Kidney (tissue), 13 donors: ENCODE measurements at regions not wholly inside any gene's neighbourhood (a gene's known extent, or its start where the extent isn't known, plus 50 kb on each side); places are given as distances from the start of the nearest gene placed in this dataset.

Experiments
- DNase-seq, 5 donors: peaks; one replicate each; pipeline ENCODE4 v3.0.0-alpha.2; 2013 to 2020
- FAIRE-seq: peaks from 2 replicates; lab custom pipeline; 2012; peaks lifted over from hg19 to GRCh38; lab: Jason Lieb, UNC
- H3K27ac ChIP-seq, 2 donors: one replicate each; pipeline ENCODE4 v1.7.0; 2013; ENCODE audit warnings: low read depth in 2 of 2, low read length in 2 of 2, inconsistent platforms in 1 of 2
- H3K27me3 ChIP-seq: one replicate; pipeline ENCODE4 v1.7.1; 2013; ENCODE audit warnings: low read length, inconsistent platforms; ENCODE audit not compliant: control insufficient read depth, insufficient read depth
- H3K36me3 ChIP-seq, 3 donors: one replicate each; pipeline versions ENCODE4 v1.7.0 to v1.7.1; 2013; ENCODE audit warnings: low read length in 3 of 3, control low read depth in 1 of 3, inconsistent platforms in 1 of 3; ENCODE audit not compliant: insufficient read depth in 3 of 3, control insufficient read depth in 2 of 3
- H3K4me1 ChIP-seq, 3 donors: one replicate each; pipeline versions ENCODE4 v1.7.0 to v1.7.1; 2013; ENCODE audit warnings: low read length in 3 of 3, inconsistent platforms in 1 of 3, low read depth in 1 of 3; ENCODE audit not compliant: control insufficient read depth in 2 of 3, insufficient read depth in 2 of 3
- H3K4me3 ChIP-seq, 3 donors: one replicate each; pipeline versions ENCODE4 v1.7.0 to v1.8.1; 2013; ENCODE audit warnings: low read length in 3 of 3, control low read depth in 1 of 3, inconsistent platforms in 1 of 3
- H3K9ac ChIP-seq, 3 donors: one replicate each; pipeline versions ENCODE4 v1.7.0 to v1.7.1; 2013; ENCODE audit warnings: low read length in 3 of 3, control low read depth in 1 of 3, inconsistent platforms in 1 of 3
- H3K9me3 ChIP-seq, 3 donors: one replicate each; pipeline versions ENCODE4 v1.7.0 to v1.7.1; 2013; ENCODE audit warnings: low read length in 3 of 3, control low read depth in 1 of 3, inconsistent platforms in 1 of 3; ENCODE audit not compliant: control insufficient read depth in 2 of 3, insufficient read depth in 1 of 3
- intact Hi-C: fragments of 100-400 bp; cut with DNase I; formaldehyde crosslinking; loops from one replicate; pipeline ENCODE4 v1.11.1; 2022
- TF ChIP-seq, protein P1 (sequence below): IDR thresholded peaks from 3 replicates; pipeline ENCODE4 v1.5.1; 2012; ENCODE audit warnings: mild to moderate bottlenecking, moderate library complexity, borderline replicate concordance; ENCODE audit not compliant: insufficient read depth; ENCODE audit errors: extremely low read depth
- donor health status: control.
- donor health status: control.
- donor health status: control.
- donor health status: control.
- donor health status: control.
- donor health status: DM: yes; HTN: yes; CAD: no.
- donor health status: Normal renal cell carcinoma (clear cell type).

DNA sequence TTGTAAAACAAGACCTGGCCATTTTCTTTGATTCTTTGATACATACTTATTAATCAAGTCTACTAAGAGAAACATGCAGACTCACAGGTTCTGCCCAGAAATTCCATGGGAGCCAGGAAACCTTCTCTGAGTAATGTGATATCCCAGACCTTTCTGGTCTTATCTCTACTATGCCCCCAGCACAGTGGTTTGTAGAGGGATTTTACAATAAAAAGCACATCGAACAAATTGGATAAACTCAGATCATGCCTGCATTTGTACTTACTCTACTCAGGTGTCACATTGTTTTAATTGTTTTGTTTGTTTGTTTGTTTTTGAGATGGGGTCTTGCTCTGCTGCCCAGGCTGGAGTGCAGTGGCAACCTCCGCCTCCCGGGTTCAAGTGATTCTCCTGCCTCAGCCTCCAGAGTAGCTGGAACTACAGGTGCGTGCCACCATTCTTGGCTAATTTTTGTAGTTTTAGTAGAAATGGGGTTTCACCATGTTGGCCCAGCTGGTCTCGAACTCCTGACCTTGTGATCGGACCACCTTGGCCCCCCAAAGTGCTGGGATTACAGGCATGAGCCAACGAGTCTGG lies 179.5 kb downstream of the ZNF608 start:
- Histone ChIP-seq H3K4me1 (no peaks in the 10 kb centered on the region), H3K27ac (no peak overlapping the region), H3K9me3 (no peaks in the 10 kb centered on the region), H3K9ac (no peak overlapping the region), H3K4me3 (no peak overlapping the region), H3K27me3 (no peaks in the 10 kb centered on the region), H3K36me3 (no peaks in the 10 kb centered on the region)
- DNase-seq (no peak), FAIRE-seq (no peak)
- TF ChIP-seq, protein P1, sequence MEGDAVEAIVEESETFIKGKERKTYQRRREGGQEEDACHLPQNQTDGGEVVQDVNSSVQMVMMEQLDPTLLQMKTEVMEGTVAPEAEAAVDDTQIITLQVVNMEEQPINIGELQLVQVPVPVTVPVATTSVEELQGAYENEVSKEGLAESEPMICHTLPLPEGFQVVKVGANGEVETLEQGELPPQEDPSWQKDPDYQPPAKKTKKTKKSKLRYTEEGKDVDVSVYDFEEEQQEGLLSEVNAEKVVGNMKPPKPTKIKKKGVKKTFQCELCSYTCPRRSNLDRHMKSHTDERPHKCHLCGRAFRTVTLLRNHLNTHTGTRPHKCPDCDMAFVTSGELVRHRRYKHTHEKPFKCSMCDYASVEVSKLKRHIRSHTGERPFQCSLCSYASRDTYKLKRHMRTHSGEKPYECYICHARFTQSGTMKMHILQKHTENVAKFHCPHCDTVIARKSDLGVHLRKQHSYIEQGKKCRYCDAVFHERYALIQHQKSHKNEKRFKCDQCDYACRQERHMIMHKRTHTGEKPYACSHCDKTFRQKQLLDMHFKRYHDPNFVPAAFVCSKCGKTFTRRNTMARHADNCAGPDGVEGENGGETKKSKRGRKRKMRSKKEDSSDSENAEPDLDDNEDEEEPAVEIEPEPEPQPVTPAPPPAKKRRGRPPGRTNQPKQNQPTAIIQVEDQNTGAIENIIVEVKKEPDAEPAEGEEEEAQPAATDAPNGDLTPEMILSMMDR = no peak
- intact Hi-C loops = no loop called here

DNA sequence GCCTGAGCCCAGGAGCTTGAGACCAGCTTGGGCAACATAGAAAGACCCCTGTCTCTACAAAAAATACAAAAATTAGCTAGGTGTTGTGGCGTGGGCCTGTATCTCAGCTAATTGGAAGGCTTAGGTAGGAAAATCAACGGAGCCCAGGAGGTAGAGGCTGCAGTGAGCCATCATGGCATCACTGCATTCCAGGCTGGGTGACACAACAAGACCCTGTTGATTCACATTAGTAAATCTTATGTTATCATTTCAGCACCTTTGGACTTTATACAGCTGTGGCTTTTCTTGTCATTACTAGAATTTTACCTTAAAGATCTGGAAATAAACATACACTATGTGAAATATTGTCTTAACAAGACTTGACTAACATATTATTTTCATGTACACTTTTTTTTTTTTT lies 185.0 kb downstream of the ZNF608 start:
- no peaks in the 10 kb centered on the region for H3K9me3 ChIP-seq
- FAIRE-seq = no peak
- H3K36me3 ChIP-seq = no peaks in the 10 kb centered on the region
- H3K4me1 ChIP-seq = no peaks in the 10 kb centered on the region
- TF ChIP-seq, protein P1 = no peak
- H3K4me3 ChIP-seq = no peak overlapping the region
- no peak overlapping the region for H3K27ac ChIP-seq
- no peak for DNase-seq
- H3K9ac ChIP-seq = no peak overlapping the region
- H3K27me3 ChIP-seq = no peaks in the 10 kb centered on the region
- intact Hi-C loops = no loop called here

GRCh38 chr5:124560370-124560769 lies 186.1 kb downstream of the ZNF608 start:
- Histone ChIP-seq H3K36me3 (no peaks in the 10 kb centered on the region), H3K4me1 (no peaks in the 10 kb centered on the region), H3K4me3 (no peak overlapping the region), H3K9me3 (no peaks in the 10 kb centered on the region), H3K9ac (no peak overlapping the region), H3K27ac (no peak overlapping the region), H3K27me3 (no peaks in the 10 kb centered on the region)
- intact Hi-C loops = no loop called here
- no peak for FAIRE-seq
- TF ChIP-seq, protein P1 = no peak
- no peak for DNase-seq

GRCh38 chr5:124557761-124558160 lies 188.7 kb downstream of the ZNF608 start:
- H3K9ac ChIP-seq = no peak overlapping the region
- intact Hi-C loops = no loop called here
- TF ChIP-seq, protein P1 = no peak
- no peak for DNase-seq
- no peak overlapping the region for H3K4me3 ChIP-seq
- no peaks in the 10 kb centered on the region for H3K27me3 ChIP-seq
- no peaks in the 10 kb centered on the region for H3K36me3 ChIP-seq
- no peak for FAIRE-seq
- H3K9me3 ChIP-seq = no peaks in the 10 kb centered on the region
- no peak overlapping the region for H3K27ac ChIP-seq
- no peaks in the 10 kb centered on the region for H3K4me1 ChIP-seq
